Panc1 (cell line): ENCODE measurements at regions not wholly inside any gene's neighbourhood (a gene's known extent, or its start where the extent isn't known, plus 50 kb on each side); places are given as distances from the start of the nearest gene placed in this dataset.

Source experiments
- ATAC-seq: fragments of 200-7000 bp; cut with Tn5 transposase; 2 replicates; pipeline ENCODE4 v1.9.1; 2020; ENCODE audit warnings: mild to moderate bottlenecking, moderate library complexity
- BruUV-seq: library from RNA; stranded (reverse); fragments of 400-500 nt; replicated peaks from 2 replicates; lab custom pipeline; 2021; lab: Mats Ljungman, UMichigan
- CTCF ChIA-PET: fragments of 300-600 bp; sonication (Branson Sonifier 250); formaldehyde crosslinking; loops from one replicate; lab custom pipeline; 2022; ENCODE audit warnings: antibody characterized with exemption; lab: Charles Lee
- POLR2A ChIA-PET: fragments of 300-600 bp; sonication (Branson Sonifier 250); formaldehyde crosslinking; loops from one replicate; lab custom pipeline; 2022; ENCODE audit warnings: antibody characterized with exemption; lab: Charles Lee
- DNase-seq: peaks from one replicate; pipeline ENCODE4 v3.0.0-alpha.2; 2010; ENCODE audit warnings: low read depth, low spot score
- H3K27ac ChIP-seq: 2 replicates; pipeline ENCODE4 v1.5.1; 2011; ENCODE audit warnings: mild to moderate bottlenecking, low read length, inconsistent platforms
- H3K27me3 ChIP-seq: fragments of 200-500 bp; sonication (Bioruptor generic); 2 replicates; pipeline ENCODE4 v1.6.0; 2014; ENCODE audit warnings: low read length, inconsistent platforms; ENCODE audit not compliant: control insufficient read depth, insufficient read depth
- H3K36me3 ChIP-seq: fragments of 200-500 bp; sonication (Bioruptor generic); 2 replicates; pipeline ENCODE4 v1.5.1; 2014; ENCODE audit warnings: inconsistent platforms, mild to moderate bottlenecking, low read length, moderate library complexity; ENCODE audit not compliant: control insufficient read depth, insufficient read depth
- H3K4me1 ChIP-seq: 2 replicates; pipeline ENCODE4 v1.5.1; 2011; ENCODE audit warnings: inconsistent platforms, mild to moderate bottlenecking, low read length, moderate library complexity; ENCODE audit not compliant: control insufficient read depth, insufficient read depth
- H3K4me3 ChIP-seq, 2 experiments: 2 replicates each; pipeline ENCODE4 v1.5.1; 2011 to 2012; ENCODE audit warnings: low read depth in 2 of 2, low read length in 2 of 2, mild to moderate bottlenecking in 2 of 2, inconsistent platforms in 1 of 2, moderate library complexity in 1 of 2
- H3K9me3 ChIP-seq: fragments of 200-500 bp; sonication (Bioruptor generic); 2 replicates; pipeline ENCODE4 v1.5.1; 2014; ENCODE audit warnings: low read depth, mild to moderate bottlenecking, inconsistent platforms, low read length, moderate library complexity; ENCODE audit not compliant: control insufficient read depth, insufficient read depth
- POLR2AphosphoS5 ChIP-seq: IDR thresholded peaks from 2 replicates; pipeline ENCODE4 v1.6.1; 2012; ENCODE audit warnings: mild to moderate bottlenecking, low read depth, low read length, moderate library complexity
- SIN3A ChIP-seq: IDR thresholded peaks from 2 replicates; pipeline ENCODE4 v1.6.1; 2012; ENCODE audit warnings: low read depth, mild to moderate bottlenecking, low read length, moderate library complexity, borderline replicate concordance; ENCODE audit not compliant: insufficient read depth
- TCF7L2 ChIP-seq: IDR thresholded peaks from 2 replicates; pipeline ENCODE4 v1.6.1; 2011; ENCODE audit warnings: mild to moderate bottlenecking, low read depth, low read length, inconsistent platforms
- in situ Hi-C: cut with HindIII; loops from 2 replicates; pipeline ENCODE4 v1.10.0; 2016; ENCODE audit warnings: low sequenced_read_pairs, low pct_unique_long_range_greater_than_20kb
- intact Hi-C: fragments of 100-400 bp; cut with micrococcal nuclease; formaldehyde crosslinking; loops from one replicate; pipeline ENCODE4 v1.10.0; 2022; ENCODE audit not compliant: unreplicated experiment
- TF ChIP-seq, protein P1 (sequence below), 2 experiments: IDR thresholded peaks; 2 replicates each; pipeline ENCODE4 v1.6.1; 2011 to 2012; ENCODE audit warnings: low read depth in 2 of 2, control low read depth in 1 of 2, low read length in 1 of 2, mild to moderate bottlenecking in 1 of 2, moderate library complexity in 1 of 2; ENCODE audit not compliant: insufficient read depth in 1 of 2
- TF ChIP-seq, protein P2 (sequence below): fragments of 450-650 bp; IDR thresholded peaks from 2 replicates; pipeline ENCODE4 v1.5.1; 2017; ENCODE audit warnings: mild to moderate bottlenecking

DNA sequence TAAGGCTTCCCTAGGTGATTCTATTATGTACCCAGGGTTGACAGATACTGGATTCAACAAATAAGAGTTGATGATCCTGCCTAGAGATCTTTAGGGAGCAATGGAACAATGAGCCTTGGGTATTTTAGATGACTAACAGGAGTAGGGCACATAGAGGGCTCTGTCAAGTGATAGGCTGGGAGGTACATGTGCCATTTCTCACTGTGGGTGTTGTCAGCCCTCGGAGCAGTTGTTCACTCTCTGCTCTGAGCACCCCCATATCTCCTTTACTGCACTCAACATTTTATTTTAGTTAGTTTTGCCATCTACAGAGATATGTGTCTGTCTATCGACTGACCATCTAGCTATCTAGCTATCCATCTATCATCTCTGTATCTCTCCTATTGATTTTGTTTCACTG lies 950.6 kb downstream of the TYW1 start:
- no peak overlapping the region for H3K4me3 ChIP-seq
- no peaks in the 10 kb centered on the region for H3K9me3 ChIP-seq
- in situ Hi-C loops = no loop called here
- no peaks in the 10 kb centered on the region for H3K4me1 ChIP-seq
- no peak overlapping the region for H3K27ac ChIP-seq
- intact Hi-C loops = no loop called here
- ChIA-PET CTCF (no interaction called here), POLR2A (no interaction called here)
- TF ChIP-seq, protein P1, sequence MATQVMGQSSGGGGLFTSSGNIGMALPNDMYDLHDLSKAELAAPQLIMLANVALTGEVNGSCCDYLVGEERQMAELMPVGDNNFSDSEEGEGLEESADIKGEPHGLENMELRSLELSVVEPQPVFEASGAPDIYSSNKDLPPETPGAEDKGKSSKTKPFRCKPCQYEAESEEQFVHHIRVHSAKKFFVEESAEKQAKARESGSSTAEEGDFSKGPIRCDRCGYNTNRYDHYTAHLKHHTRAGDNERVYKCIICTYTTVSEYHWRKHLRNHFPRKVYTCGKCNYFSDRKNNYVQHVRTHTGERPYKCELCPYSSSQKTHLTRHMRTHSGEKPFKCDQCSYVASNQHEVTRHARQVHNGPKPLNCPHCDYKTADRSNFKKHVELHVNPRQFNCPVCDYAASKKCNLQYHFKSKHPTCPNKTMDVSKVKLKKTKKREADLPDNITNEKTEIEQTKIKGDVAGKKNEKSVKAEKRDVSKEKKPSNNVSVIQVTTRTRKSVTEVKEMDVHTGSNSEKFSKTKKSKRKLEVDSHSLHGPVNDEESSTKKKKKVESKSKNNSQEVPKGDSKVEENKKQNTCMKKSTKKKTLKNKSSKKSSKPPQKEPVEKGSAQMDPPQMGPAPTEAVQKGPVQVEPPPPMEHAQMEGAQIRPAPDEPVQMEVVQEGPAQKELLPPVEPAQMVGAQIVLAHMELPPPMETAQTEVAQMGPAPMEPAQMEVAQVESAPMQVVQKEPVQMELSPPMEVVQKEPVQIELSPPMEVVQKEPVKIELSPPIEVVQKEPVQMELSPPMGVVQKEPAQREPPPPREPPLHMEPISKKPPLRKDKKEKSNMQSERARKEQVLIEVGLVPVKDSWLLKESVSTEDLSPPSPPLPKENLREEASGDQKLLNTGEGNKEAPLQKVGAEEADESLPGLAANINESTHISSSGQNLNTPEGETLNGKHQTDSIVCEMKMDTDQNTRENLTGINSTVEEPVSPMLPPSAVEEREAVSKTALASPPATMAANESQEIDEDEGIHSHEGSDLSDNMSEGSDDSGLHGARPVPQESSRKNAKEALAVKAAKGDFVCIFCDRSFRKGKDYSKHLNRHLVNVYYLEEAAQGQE (IDR thresholded peaks at IDR 0.05; ENCODE audit: insufficient read depth in 1 of 2, low read depth in 2 of 2, low read length in 1 of 2) = no peak
- no peak for TF ChIP-seq TCF7L2
- H3K27me3 ChIP-seq = no peaks in the 10 kb centered on the region
- DNase-seq (no peak), ATAC-seq (no peak)
- BruUV-seq = no TSS peak
- H3K36me3 ChIP-seq = no peaks in the 10 kb centered on the region

DNA sequence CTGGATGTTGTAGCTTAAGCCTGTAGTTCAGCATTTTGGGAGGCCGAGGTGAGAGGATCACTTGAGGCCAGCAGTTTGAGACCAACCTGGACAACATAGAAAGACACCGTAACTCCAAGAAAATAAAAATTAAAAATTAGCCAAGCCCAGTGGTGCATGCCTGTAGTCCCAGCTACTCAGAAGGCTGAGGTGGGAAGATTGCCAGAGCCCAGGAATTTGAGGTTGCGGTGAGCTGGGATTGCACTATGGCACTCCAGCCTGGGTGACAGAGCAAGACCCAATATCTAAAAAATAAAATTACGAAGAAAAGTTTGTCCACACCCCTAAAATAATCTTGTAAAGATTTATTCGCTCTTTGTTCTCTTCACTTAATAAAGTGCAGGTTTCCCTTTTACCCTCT lies 951.0 kb downstream of the TYW1 start:
- no peak for ATAC-seq

More for the DNA sequence above, 951.0 kb downstream of the TYW1 start:
- intact Hi-C loops (no loop called here), in situ Hi-C loops (no loop called here)
- Histone ChIP-seq H3K4me3 (no peak overlapping the region), H3K4me1 (no peaks in the 10 kb centered on the region), H3K27me3 (no peaks in the 10 kb centered on the region), H3K36me3 (no peaks in the 10 kb centered on the region), H3K27ac (no peak overlapping the region), H3K9me3 (no peaks in the 10 kb centered on the region)
- CTCF ChIA-PET = no interaction called here
- no peak for DNase-seq
- TF ChIP-seq, protein P2, sequence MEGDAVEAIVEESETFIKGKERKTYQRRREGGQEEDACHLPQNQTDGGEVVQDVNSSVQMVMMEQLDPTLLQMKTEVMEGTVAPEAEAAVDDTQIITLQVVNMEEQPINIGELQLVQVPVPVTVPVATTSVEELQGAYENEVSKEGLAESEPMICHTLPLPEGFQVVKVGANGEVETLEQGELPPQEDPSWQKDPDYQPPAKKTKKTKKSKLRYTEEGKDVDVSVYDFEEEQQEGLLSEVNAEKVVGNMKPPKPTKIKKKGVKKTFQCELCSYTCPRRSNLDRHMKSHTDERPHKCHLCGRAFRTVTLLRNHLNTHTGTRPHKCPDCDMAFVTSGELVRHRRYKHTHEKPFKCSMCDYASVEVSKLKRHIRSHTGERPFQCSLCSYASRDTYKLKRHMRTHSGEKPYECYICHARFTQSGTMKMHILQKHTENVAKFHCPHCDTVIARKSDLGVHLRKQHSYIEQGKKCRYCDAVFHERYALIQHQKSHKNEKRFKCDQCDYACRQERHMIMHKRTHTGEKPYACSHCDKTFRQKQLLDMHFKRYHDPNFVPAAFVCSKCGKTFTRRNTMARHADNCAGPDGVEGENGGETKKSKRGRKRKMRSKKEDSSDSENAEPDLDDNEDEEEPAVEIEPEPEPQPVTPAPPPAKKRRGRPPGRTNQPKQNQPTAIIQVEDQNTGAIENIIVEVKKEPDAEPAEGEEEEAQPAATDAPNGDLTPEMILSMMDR = no peak
- TF ChIP-seq POLR2AphosphoS5 (no peak), TCF7L2 (no peak), SIN3A (no peak)
- TF ChIP-seq, protein P1 (IDR thresholded peaks at IDR 0.05; ENCODE audit: insufficient read depth in 1 of 2, low read depth in 2 of 2, low read length in 1 of 2) = no peak
- BruUV-seq = no TSS peak
- POLR2A ChIA-PET = no interaction called here
